ENCODE measurements at regions not wholly inside any gene's neighbourhood (a gene's known extent, or its start where the extent isn't known, plus 50 kb on each side); places are given as distances from the start of the nearest gene placed in this dataset.

- no peak for DNase-seq
These were observed 1178.9 kb downstream of the BCL11B start for GRCh38 chr14:98093111-98093510.

- DNase-seq: no peak
These were observed 1172.5 kb downstream of the BCL11B start for GRCh38 chr14:98099527-98099926.

GRCh38 chr14:98101323-98101722, 1170.7 kb downstream of the BCL11B start:
- DNase-seq: no peak

GRCh38 chr14:98103705-98104104, 1168.3 kb downstream of the BCL11B start:
- peak; percentile 2 for DNase-seq

- DNase-seq: no peak
These were observed 1162.7 kb downstream of the BCL11B start for GRCh38 chr14:98109326-98109725.

GRCh38 chr14:98112194-98112780, 1159.7 kb downstream of the BCL11B start:
- no peak for DNase-seq

- no peak for DNase-seq
These were observed 1157.7 kb downstream of the BCL11B start for GRCh38 chr14:98114122-98114895.

GRCh38 chr14:98114946-98115345, 1157.1 kb downstream of the BCL11B start:
- no peak for DNase-seq

- no peak for DNase-seq
These were observed 1153.2 kb downstream of the BCL11B start for GRCh38 chr14:98118749-98119148.

- no peak for DNase-seq
These were observed 1152.3 kb downstream of the BCL11B start for GRCh38 chr14:98119739-98120138.

GRCh38 chr14:98120831-98121464, 1151.0 kb downstream of the BCL11B start:
- DNase-seq: no peak

GRCh38 chr14:98122527-98122926, 1149.5 kb downstream of the BCL11B start:
- no peak for DNase-seq

- no peak for DNase-seq
These were observed 1141.3 kb downstream of the BCL11B start for GRCh38 chr14:98130691-98131090.

- peak; percentile 4 for DNase-seq
These were observed 1140.6 kb downstream of the BCL11B start for GRCh38 chr14:98131406-98131805.

- no peak for DNase-seq
These were observed 1138.2 kb downstream of the BCL11B start for GRCh38 chr14:98133806-98134205.

- no peak for DNase-seq
These were observed 1135.8 kb downstream of the BCL11B start for GRCh38 chr14:98136012-98136789.

GRCh38 chr14:98137131-98138025, 1134.6 kb downstream of the BCL11B start:
- DNase-seq: no peak

- peak; percentile 57 for DNase-seq
These were observed 1133.3 kb downstream of the BCL11B start for GRCh38 chr14:98138666-98139065.

- DNase-seq: no peak
These were observed 1131.0 kb downstream of the BCL11B start for GRCh38 chr14:98140862-98141530.

- DNase-seq: no peak
These were observed 1128.4 kb downstream of the BCL11B start for GRCh38 chr14:98143566-98143965.

GRCh38 chr14:98144964-98145363, 1127.0 kb downstream of the BCL11B start:
- no peak for DNase-seq

GRCh38 chr14:98146416-98146815, 1125.6 kb downstream of the BCL11B start:
- DNase-seq: no peak
